ENCODE measurements at regions not wholly inside any gene's neighbourhood (a gene's known extent, or its start where the extent isn't known, plus 50 kb on each side); places are given as distances from the start of the nearest gene placed in this dataset.

GRCh38 chr2:39532933-39533332 lies 95.8 kb upstream of the MAP4K3 start:
- no peak for TF ChIP-seq POLR2A (IDR thresholded peaks at IDR 0.05)
- TF ChIP-seq CTCF (IDR thresholded peaks at IDR 0.05) = no peak
